H9 (cell line): ENCODE measurements at regions not wholly inside any gene's neighbourhood (a gene's known extent, or its start where the extent isn't known, plus 50 kb on each side); places are given as distances from the start of the nearest gene placed in this dataset.
A peak's percentile ranks its signal among the peaks of the same experiment; 100 is the strongest.

ENCODE experiments used
- DNase-seq: peaks from one replicate; pipeline ENCODE4 v3.0.0-alpha.2; 2017
- H2AFZ ChIP-seq: one replicate; pipeline ENCODE4 v1.6.1; 2013; ENCODE audit warnings: mild to moderate bottlenecking, low read length, control low read depth, moderate library complexity
- H2AK5ac ChIP-seq: 2 replicates; pipeline ENCODE4 v1.6.1; 2013; ENCODE audit warnings: low read length, control low read depth, mixed read lengths; ENCODE audit not compliant: insufficient read length
- H2BK120ac ChIP-seq: one replicate; pipeline ENCODE4 v1.6.1; 2013; ENCODE audit warnings: low read depth, mild to moderate bottlenecking, low read length, control low read depth, inconsistent platforms; ENCODE audit not compliant: poor library complexity, severe bottlenecking
- H2BK12ac ChIP-seq: 2 replicates; pipeline ENCODE4 v1.6.1; 2013; ENCODE audit warnings: low read length, control low read depth, mixed read lengths, low read depth; ENCODE audit not compliant: insufficient read length
- H2BK15ac ChIP-seq: 2 replicates; pipeline ENCODE4 v1.6.1; 2013; ENCODE audit warnings: low read depth, low read length, control low read depth
- H2BK20ac ChIP-seq: one replicate; pipeline ENCODE4 v1.6.1; 2013; ENCODE audit warnings: low read depth, mild to moderate bottlenecking, low read length, control low read depth, inconsistent platforms; ENCODE audit not compliant: poor library complexity, severe bottlenecking
- H2BK5ac ChIP-seq: 2 replicates; pipeline ENCODE4 v1.6.1; 2013; ENCODE audit warnings: low read length, control low read depth, mixed read lengths; ENCODE audit not compliant: insufficient read length
- H3K14ac ChIP-seq: 2 replicates; pipeline ENCODE4 v1.6.1; 2013; ENCODE audit warnings: low read length, control low read depth; ENCODE audit not compliant: insufficient read depth
- H3K18ac ChIP-seq: 2 replicates; pipeline ENCODE4 v1.6.1; 2013; ENCODE audit warnings: low read depth, mild to moderate bottlenecking, mixed read lengths, low read length, control low read depth; ENCODE audit not compliant: insufficient read length
- H3K23ac ChIP-seq: 2 replicates; pipeline ENCODE4 v1.6.1; 2013; ENCODE audit warnings: low read length, control low read depth, mixed read lengths, low read depth; ENCODE audit not compliant: insufficient read length
- H3K23me2 ChIP-seq: 2 replicates; pipeline ENCODE4 v1.6.1; 2013; ENCODE audit warnings: low read depth, mild to moderate bottlenecking, mixed read lengths, low read length, control low read depth; ENCODE audit not compliant: insufficient read length, poor library complexity, severe bottlenecking
- H3K27ac ChIP-seq: 2 replicates; pipeline ENCODE4 v1.5.1; 2013; ENCODE audit warnings: low read length, control low read depth, mixed read lengths, low read depth; ENCODE audit not compliant: insufficient read length
- H3K27me3 ChIP-seq: 2 replicates; pipeline ENCODE4 v1.6.1; 2013; ENCODE audit warnings: low read length, control low read depth, inconsistent platforms; ENCODE audit not compliant: insufficient read depth
- H3K4ac ChIP-seq: 2 replicates; pipeline ENCODE4 v1.6.1; 2013; ENCODE audit warnings: low read depth, mild to moderate bottlenecking, control low read depth, inconsistent platforms, low read length, moderate library complexity
- H3K4me1 ChIP-seq: 2 replicates; pipeline ENCODE4 v1.6.1; 2013; ENCODE audit warnings: low read length, control low read depth, inconsistent platforms; ENCODE audit not compliant: insufficient read depth
- H3K4me2 ChIP-seq: 2 replicates; pipeline ENCODE4 v1.6.1; 2013; ENCODE audit warnings: low read length, control low read depth, mixed read lengths; ENCODE audit not compliant: insufficient read length, insufficient read depth
- H3K56ac ChIP-seq: 2 replicates; pipeline ENCODE4 v1.6.1; 2013; ENCODE audit warnings: low read depth, mild to moderate bottlenecking, mixed read lengths, low read length, control low read depth; ENCODE audit not compliant: insufficient read length
- H3K79me1 ChIP-seq: 2 replicates; pipeline ENCODE4 v1.6.1; 2013; ENCODE audit warnings: low read depth, mild to moderate bottlenecking, moderate library complexity, low read length, control low read depth, inconsistent platforms; ENCODE audit not compliant: insufficient read depth, poor library complexity, severe bottlenecking
- H3K79me2 ChIP-seq: 2 replicates; pipeline ENCODE4 v1.6.1; 2013; ENCODE audit warnings: low read length, control low read depth, inconsistent platforms; ENCODE audit not compliant: insufficient read depth
- H3K9ac ChIP-seq: 2 replicates; pipeline ENCODE4 v1.6.1; 2013; ENCODE audit warnings: low read length, control low read depth, mixed read lengths; ENCODE audit not compliant: insufficient read length; ENCODE audit errors: extremely low read depth
- H3K9me3 ChIP-seq: one replicate; pipeline ENCODE4 v1.6.1; 2013; ENCODE audit warnings: low read depth, low read length, inconsistent platforms; ENCODE audit not compliant: control insufficient read depth
- H3T11ph ChIP-seq: one replicate; pipeline ENCODE4 v1.6.1; 2013; ENCODE audit warnings: mild to moderate bottlenecking, low read length, control low read depth, inconsistent platforms
- H4K20me1 ChIP-seq: one replicate; pipeline ENCODE4 v1.6.1; 2013; ENCODE audit not compliant: control insufficient read depth, insufficient read length, insufficient read depth
- H4K5ac ChIP-seq: 2 replicates; pipeline ENCODE4 v1.6.1; 2013; ENCODE audit warnings: low read depth, mild to moderate bottlenecking, mixed read lengths, low read length, control low read depth; ENCODE audit not compliant: insufficient read length
- H4K8ac ChIP-seq: replicated peaks from 2 replicates; pipeline ENCODE4 v1.6.1; 2013; ENCODE audit warnings: low read length, control low read depth, mixed read lengths, low read depth; ENCODE audit not compliant: insufficient read length
- H4K91ac ChIP-seq: 2 replicates; pipeline ENCODE4 v1.6.1; 2013; ENCODE audit warnings: low read depth, mild to moderate bottlenecking, moderate library complexity, mixed read lengths, low read length, control low read depth; ENCODE audit not compliant: insufficient read length
- H3K27ac Mint-ChIP-seq, 3 experiments: 2 replicates in 2 of 3; 3 replicates in 1 of 3; pipeline ENCODE4 v1.8.0; 2020 to 2021; ENCODE audit warnings: mixed read lengths in 3 of 3, mild to moderate bottlenecking in 1 of 3, moderate library complexity in 1 of 3
- H3K27me3 Mint-ChIP-seq: 2 replicates; pipeline ENCODE4 v1.8.0; 2021; ENCODE audit warnings: low read depth, mild to moderate bottlenecking, moderate library complexity, mixed read lengths
- H3K36me3 Mint-ChIP-seq, 3 experiments: 2 replicates in 2 of 3; 3 replicates in 1 of 3; pipeline ENCODE4 v1.8.0; 2020 to 2021; ENCODE audit warnings: low read depth in 3 of 3, mixed read lengths in 3 of 3; ENCODE audit not compliant: insufficient read depth in 1 of 3
- H3K4me1 Mint-ChIP-seq, 2 experiments: 2 replicates each; pipeline ENCODE4 v1.8.0; 2020; ENCODE audit warnings: mixed read lengths in 2 of 2
- H3K4me3 Mint-ChIP-seq, 2 experiments: 2 replicates in 1 of 2; 3 replicates in 1 of 2; pipeline ENCODE4 v1.8.0; 2020 to 2021; ENCODE audit warnings: mild to moderate bottlenecking in 2 of 2, mixed read lengths in 2 of 2, moderate library complexity in 1 of 2
- H3K9me3 Mint-ChIP-seq, 2 experiments: 2 replicates in 1 of 2; 3 replicates in 1 of 2; pipeline ENCODE4 v1.8.0; 2020; ENCODE audit warnings: mild to moderate bottlenecking in 2 of 2, mixed read lengths in 2 of 2, moderate library complexity in 1 of 2
- CTCF ChIP-seq: fragments of 200-600 bp; sonication (generic); conservative IDR thresholded peaks from 3 replicates; pipeline ENCODE4 v1.8.0; 2021; ENCODE audit warnings: antibody characterized with exemption, mild to moderate bottlenecking
- WGBS: extraction: QIAGEN DNeasy Blood & Tissue Kit; methylation state at CpG from one replicate; pipeline ENCODE4 v1.1.7; 2013; ENCODE audit warnings: missing lambda C conversion rate, low lambda C conversion rate, mixed read lengths; ENCODE audit not compliant: insufficient read length; ENCODE audit errors: extremely low coverage; 5-methylcytosine and 5-hydroxymethylcytosine counted together

- H4K20me1 ChIP-seq: no peaks in the 10 kb centered on the region
- H3K23me2 ChIP-seq: no peaks in the 10 kb centered on the region
- no peak overlapping the region for H3K56ac ChIP-seq
- H3K79me2 ChIP-seq: no peaks in the 10 kb centered on the region
- Mint-ChIP-seq H3K27me3 (no peaks in the 10 kb centered on the region), H3K4me1 (peaks cover 7% of the 10 kb centered on the region in 2 experiments), H3K4me3 (no peak overlapping the region), H3K9me3 (peaks cover 7 to 10% of the 10 kb centered on the region in 2 experiments; a peak in 4 of 5 replicates), H3K36me3 (peaks cover 0 to 4% (median 4%) of the 10 kb centered on the region in 3 experiments; a peak in 1 of 7 replicates), H3K27ac (peak overlapping the region in 1 of 3 experiments; percentile 84; a peak in 2 of 7 replicates)
- no peak overlapping the region for H2AK5ac ChIP-seq
- no peak overlapping the region for H2BK15ac ChIP-seq
- H3K9ac ChIP-seq: no peak overlapping the region
- no peak overlapping the region for H3T11ph ChIP-seq
- DNase-seq: no peak
- H3K14ac ChIP-seq: no peak overlapping the region
- no peak overlapping the region for H2BK12ac ChIP-seq
- H2BK5ac ChIP-seq: no peak overlapping the region
- no peak overlapping the region for H2BK120ac ChIP-seq
- no peak overlapping the region for H3K27ac ChIP-seq
- no peak for TF ChIP-seq CTCF
- no peak overlapping the region for H4K91ac ChIP-seq
- H3K4me2 ChIP-seq: no peak overlapping the region
- H4K5ac ChIP-seq: no peak overlapping the region
- no peaks in the 10 kb centered on the region for H3K27me3 ChIP-seq
- H2AFZ ChIP-seq: no peak overlapping the region
- no peak overlapping the region for H3K23ac ChIP-seq
- no peaks in the 10 kb centered on the region for H3K79me1 ChIP-seq
- H2BK20ac ChIP-seq: no peak overlapping the region
- no peak overlapping the region for H3K18ac ChIP-seq
- H4K8ac ChIP-seq: no peak overlapping the region
- H3K4me1 ChIP-seq: no peaks in the 10 kb centered on the region
- no peak overlapping the region for H3K4ac ChIP-seq
- H3K9me3 ChIP-seq: no peaks in the 10 kb centered on the region
- no CpG with 5 or more reads among the region's 3 CpGs for WGBS
Measured at GRCh38 chr13:78258304-78258703, 339.7 kb upstream of the EDNRB start.
